ENCODE measurements at regions not wholly inside any gene's neighbourhood (a gene's known extent, or its start where the extent isn't known, plus 50 kb on each side); places are given as distances from the start of the nearest gene placed in this dataset.

GRCh38 chr15:87767516-87767915 is 489.0 kb downstream of the NTRK3 start:
- H4K20me1 ChIP-seq (ENCODE audit: insufficient read depth, low read length), result no peaks in the 10 kb centered on the region
- no peak overlapping the region for H3K4me2 ChIP-seq (ENCODE audit: low read depth, low read length)
- no peak overlapping the region for H3K4me3 ChIP-seq (replicated peaks in 1 of 3; ENCODE audit: insufficient read depth in 1 of 3, low read depth in 2 of 3, low read length in 3 of 3)
- 19% methylated on average over 3 of the region's 3 CpGs for WGBS (ENCODE audit: low lambda C conversion rate)
- no TSS peak for BruUV-seq (replicated peaks)
- H3K79me2 ChIP-seq (ENCODE audit: insufficient read depth, low read length), result no peaks in the 10 kb centered on the region
- no peaks in the 10 kb centered on the region for H3K27me3 ChIP-seq (ENCODE audit: control insufficient read depth in 1 of 2, insufficient read depth in 2 of 2, low read length in 2 of 2)
- TF ChIP-seq HMGXB3 (CRISPR knock-in tag; IDR thresholded peaks at IDR 0.05; ENCODE audit: borderline replicate concordance) (no peak), ZNF362 (CRISPR knock-in tag; IDR thresholded peaks at IDR 0.05; ENCODE audit: borderline replicate concordance) (no peak), EEA1 (CRISPR knock-in tag; IDR thresholded peaks at IDR 0.05; ENCODE audit: borderline replicate concordance) (no peak), SETDB1 (CRISPR knock-in tag; IDR thresholded peaks at IDR 0.05; ENCODE audit: borderline replicate concordance) (no peak), HCFC1 (IDR thresholded peaks at IDR 0.05; ENCODE audit: low read depth, low read length) (no peak), ZNF260 (CRISPR knock-in tag; IDR thresholded peaks at IDR 0.05; ENCODE audit: borderline replicate concordance, low read depth) (no peak), CTCF (CRISPR knock-in tag; IDR thresholded peaks at IDR 0.05) (no peak), PTBP1 (IDR thresholded peaks at IDR 0.05; ENCODE audit: low read depth, low read length, poor library complexity, severe bottlenecking) (no peak), ZNF24 (IDR thresholded peaks at IDR 0.05) (no peak), ZNF501 (CRISPR knock-in tag; IDR thresholded peaks at IDR 0.05) (no peak), ZNF180 (CRISPR knock-in tag; IDR thresholded peaks at IDR 0.05; ENCODE audit: borderline replicate concordance, low read depth) (no peak), TEAD2 (CRISPR knock-in tag; IDR thresholded peaks at IDR 0.05) (no peak), KAT7 (CRISPR knock-in tag; IDR thresholded peaks at IDR 0.05; ENCODE audit: borderline replicate concordance) (no peak), BATF2 (CRISPR knock-in tag; IDR thresholded peaks at IDR 0.05) (no peak), ZNF788 (CRISPR knock-in tag; IDR thresholded peaks at IDR 0.05; ENCODE audit: borderline replicate concordance) (no peak), TAF1 (CRISPR knock-in tag; IDR thresholded peaks at IDR 0.05) (no peak), SATB2 (CRISPR knock-in tag; IDR thresholded peaks at IDR 0.05) (no peak)
- no peak overlapping the region for H2AFZ ChIP-seq (ENCODE audit: low read length)
- DNase-seq (ENCODE audit: low spot score) (no peak), ATAC-seq (no peak), FAIRE-seq (no peak)
- no peak overlapping the region for H3K9ac ChIP-seq (ENCODE audit: insufficient read depth, low read depth, low read length)
- no peaks in the 10 kb centered on the region for H3K36me3 ChIP-seq (replicated peaks in 1 of 2; ENCODE audit: control insufficient read depth in 1 of 2, insufficient read depth in 2 of 2, low read length in 2 of 2)
- CTCF ChIA-PET (ENCODE audit: low intra/inter-chr PET ratio, low total read pairs), result no interaction called here
- in situ Hi-C loops (cut with HindIII; ENCODE audit: extremely low pct_ligation_motif_present, low pct_unique_long_range_greater_than_20kb), result no loop called here
- POLR2A ChIA-PET, result no interaction called here
- intact Hi-C loops (cut with micrococcal nuclease; ENCODE audit: unreplicated experiment), result no loop called here
- H3K27ac ChIP-seq (ENCODE audit: extremely low read length, insufficient read depth, low read length), result no peak overlapping the region
- peaks cover 86% of the 10 kb centered on the region for H3K9me3 ChIP-seq (ENCODE audit: low read length)
- no peaks in the 10 kb centered on the region for H3K4me1 ChIP-seq (ENCODE audit: insufficient read depth, low read length)

All from HepG2 (cell line).